ENCODE measurements at regions not wholly inside any gene's neighbourhood (a gene's known extent, or its start where the extent isn't known, plus 50 kb on each side); places are given as distances from the start of the nearest gene placed in this dataset.

DNA sequence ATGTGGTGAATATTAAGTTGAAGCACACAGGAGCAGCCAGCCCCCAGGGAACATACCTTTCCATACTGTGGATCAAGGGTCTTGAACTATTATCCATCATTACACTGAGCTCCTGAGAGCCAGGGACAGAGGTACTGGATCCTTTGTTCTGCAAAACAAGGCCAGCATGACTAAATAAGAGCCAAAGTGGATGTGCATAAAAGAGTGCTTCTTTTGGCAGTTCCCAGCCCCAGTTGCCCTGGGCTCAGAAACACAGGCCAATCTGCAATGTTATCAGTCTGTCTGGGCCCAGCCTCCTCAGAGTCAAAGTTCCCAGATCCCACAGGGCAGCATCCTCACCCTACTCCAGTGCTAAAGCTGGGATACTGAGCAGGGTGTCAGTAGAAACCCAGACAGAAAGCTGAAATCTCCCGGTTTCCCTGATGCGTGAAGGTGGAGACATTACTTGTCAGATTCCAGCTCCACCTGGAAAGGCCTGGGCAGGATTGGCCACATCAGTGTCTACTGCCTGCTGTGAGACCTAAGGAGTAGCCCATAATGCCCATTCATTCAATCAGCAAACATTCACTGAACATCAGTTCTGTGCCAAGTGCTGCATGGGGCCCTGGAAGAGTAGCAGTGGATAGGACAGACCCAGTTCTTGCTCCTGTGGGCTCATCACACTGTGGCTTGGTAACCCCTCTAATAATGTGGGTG, 342.7 kb downstream of the CXCL12 start:
- H3K9me2 ChIP-seq (replicated peaks; ENCODE audit: low read depth, low read length) = no peaks in the 10 kb centered on the region
- H3K4me2 ChIP-seq (ENCODE audit: low read depth, low read length, poor library complexity, severe bottlenecking) = no peak overlapping the region
- H4K20me1 ChIP-seq (ENCODE audit: insufficient read depth, low read length, poor library complexity, severe bottlenecking) = no peaks in the 10 kb centered on the region
- H3K9me3 ChIP-seq (ENCODE audit: insufficient read depth, low read depth, low read length) = no peaks in the 10 kb centered on the region
- no peaks in the 10 kb centered on the region for H3K4me1 ChIP-seq (ENCODE audit: insufficient read depth, low read length, poor library complexity, severe bottlenecking)
- no peaks in the 10 kb centered on the region for H3K79me2 ChIP-seq (ENCODE audit: insufficient read depth, low read length)
- no peak overlapping the region for H2AFZ ChIP-seq (ENCODE audit: low read length)
- H3K27me3 ChIP-seq (ENCODE audit: insufficient read depth, low read length, poor library complexity, severe bottlenecking) = no peaks in the 10 kb centered on the region
- no peaks in the 10 kb centered on the region for H3K36me3 ChIP-seq (ENCODE audit: insufficient read depth, low read length)
- no peaks in the 10 kb centered on the region for H3F3A ChIP-seq (ENCODE audit: low read depth)
- H3K9ac ChIP-seq (ENCODE audit: low read depth, low read length, poor library complexity, severe bottlenecking) = no peak overlapping the region
- TF ChIP-seq CTCF (conservative IDR thresholded peaks at IDR 0.05; ENCODE audit: low read length) (no peak), EZH2phosphoT487 (IDR thresholded peaks at IDR 0.05; ENCODE audit: borderline replicate concordance) (no peak)
- no peak overlapping the region for H3K4me3 ChIP-seq (ENCODE audit: low read length, poor library complexity, severe bottlenecking)

GRCh38 chr10:44039599-44039998, 345.3 kb downstream of the CXCL12 start:
- H3K36me3 ChIP-seq (ENCODE audit: insufficient read depth, low read length) = no peaks in the 10 kb centered on the region
- TF ChIP-seq EZH2phosphoT487 (IDR thresholded peaks at IDR 0.05; ENCODE audit: borderline replicate concordance) (no peak), CTCF (conservative IDR thresholded peaks at IDR 0.05; ENCODE audit: low read length) (no peak)
- no peaks in the 10 kb centered on the region for H3K9me3 ChIP-seq (ENCODE audit: insufficient read depth, low read depth, low read length)

DNA sequence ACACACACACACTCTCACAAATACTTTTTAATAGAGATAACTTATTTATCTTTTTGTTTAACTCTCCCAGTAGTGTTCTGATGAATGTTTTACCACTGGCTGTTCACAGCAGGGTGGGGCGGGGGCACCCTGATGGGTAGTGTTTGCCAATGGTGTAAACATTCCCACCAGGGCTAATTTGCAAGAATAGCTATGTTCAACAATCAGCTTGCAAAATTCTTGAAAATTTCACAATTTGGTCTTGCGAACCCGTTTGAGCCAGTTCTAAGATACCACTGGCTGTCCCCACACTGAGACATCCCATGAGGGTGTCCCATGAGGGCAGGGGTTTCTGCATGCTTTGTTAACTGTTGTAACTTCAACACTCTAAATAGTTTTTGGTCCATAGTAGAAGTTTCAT, 348.5 kb downstream of the CXCL12 start:
- no peaks in the 10 kb centered on the region for H3K36me3 ChIP-seq (ENCODE audit: insufficient read depth, low read length)
- no peak overlapping the region for H2AFZ ChIP-seq (ENCODE audit: low read length)
- H3K4me1 ChIP-seq (ENCODE audit: insufficient read depth, low read length, poor library complexity, severe bottlenecking) = no peaks in the 10 kb centered on the region
- no peak for TF ChIP-seq EZH2phosphoT487 (IDR thresholded peaks at IDR 0.05; ENCODE audit: borderline replicate concordance)
- TF ChIP-seq CTCF (conservative IDR thresholded peaks at IDR 0.05; ENCODE audit: low read length) = no peak
- no peaks in the 10 kb centered on the region for H3K27me3 ChIP-seq (ENCODE audit: insufficient read depth, low read length, poor library complexity, severe bottlenecking)
- no peaks in the 10 kb centered on the region for H4K20me1 ChIP-seq (ENCODE audit: insufficient read depth, low read length, poor library complexity, severe bottlenecking)
- no peaks in the 10 kb centered on the region for H3F3A ChIP-seq (ENCODE audit: low read depth)
- H3K79me2 ChIP-seq (ENCODE audit: insufficient read depth, low read length) = no peaks in the 10 kb centered on the region
- H3K4me2 ChIP-seq (ENCODE audit: low read depth, low read length, poor library complexity, severe bottlenecking) = no peak overlapping the region
- no peaks in the 10 kb centered on the region for H3K9me3 ChIP-seq (ENCODE audit: insufficient read depth, low read depth, low read length)
- H3K4me3 ChIP-seq (ENCODE audit: low read length, poor library complexity, severe bottlenecking) = no peak overlapping the region
- H3K9ac ChIP-seq (ENCODE audit: low read depth, low read length, poor library complexity, severe bottlenecking) = no peak overlapping the region
- no peaks in the 10 kb centered on the region for H3K9me2 ChIP-seq (replicated peaks; ENCODE audit: low read depth, low read length)

More at GRCh38 chr10:44039599-44039998, 345.3 kb downstream of the CXCL12 start:
- Histone ChIP-seq H3K4me2 (ENCODE audit: low read depth, low read length, poor library complexity, severe bottlenecking) (no peak overlapping the region), H3F3A (ENCODE audit: low read depth) (no peaks in the 10 kb centered on the region), H2AFZ (ENCODE audit: low read length) (no peak overlapping the region), H4K20me1 (ENCODE audit: insufficient read depth, low read length, poor library complexity, severe bottlenecking) (no peaks in the 10 kb centered on the region), H3K4me1 (ENCODE audit: insufficient read depth, low read length, poor library complexity, severe bottlenecking) (no peaks in the 10 kb centered on the region), H3K4me3 (ENCODE audit: low read length, poor library complexity, severe bottlenecking) (no peak overlapping the region), H3K27me3 (ENCODE audit: insufficient read depth, low read length, poor library complexity, severe bottlenecking) (no peaks in the 10 kb centered on the region), H3K9ac (ENCODE audit: low read depth, low read length, poor library complexity, severe bottlenecking) (no peak overlapping the region), H3K79me2 (ENCODE audit: insufficient read depth, low read length) (no peaks in the 10 kb centered on the region), H3K9me2 (replicated peaks; ENCODE audit: low read depth, low read length) (no peaks in the 10 kb centered on the region)
